ENCODE measurements at regions not wholly inside any gene's neighbourhood (a gene's known extent, or its start where the extent isn't known, plus 50 kb on each side); places are given as distances from the start of the nearest gene placed in this dataset.

DNA sequence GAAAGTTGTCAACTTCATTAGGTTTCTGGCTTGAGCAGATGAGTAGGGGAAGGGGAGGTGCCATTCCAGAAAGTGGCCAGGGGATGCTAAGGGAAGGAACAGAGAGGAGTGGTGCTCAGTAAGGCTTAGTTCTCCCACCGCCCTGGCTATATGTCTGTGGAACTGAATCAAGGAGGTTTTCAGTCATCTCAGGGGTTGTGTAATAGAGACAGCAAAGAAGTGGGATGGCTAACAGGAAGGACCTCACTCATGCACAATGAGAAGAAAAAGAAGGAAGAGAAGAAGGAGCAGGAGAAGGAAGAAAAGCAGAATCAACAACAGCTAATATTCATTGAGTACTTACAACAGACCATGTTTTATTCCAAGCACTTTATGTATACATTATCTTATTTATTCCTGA lies 368.7 kb downstream of the MID1IP1 start:
- H3K9me3 ChIP-seq (ENCODE audit: control insufficient read depth, low read length): no peaks in the 10 kb centered on the region
- H3K4me3 ChIP-seq (ENCODE audit: insufficient read depth, low read depth, low read length, poor library complexity, severe bottlenecking): no peak overlapping the region
- no peaks in the 10 kb centered on the region for H3K36me3 ChIP-seq (ENCODE audit: control insufficient read depth, insufficient read depth, low read length)
- DNase-seq: no peak
- H3K4me1 ChIP-seq (ENCODE audit: control insufficient read depth, insufficient read depth, low read length, poor library complexity, severe bottlenecking): no peaks in the 10 kb centered on the region
- no peaks in the 10 kb centered on the region for H3K27me3 ChIP-seq (replicated peaks; ENCODE audit: control insufficient read depth, insufficient read depth, low read length, poor library complexity, severe bottlenecking)
- no peak overlapping the region for H3K27ac ChIP-seq (ENCODE audit: insufficient read depth, low read length, poor library complexity, severe bottlenecking)

GRCh38 chrX:39170464-39170863 lies 369.2 kb downstream of the MID1IP1 start:
- Histone ChIP-seq H3K9me3 (ENCODE audit: control insufficient read depth, low read length) (no peaks in the 10 kb centered on the region), H3K27ac (ENCODE audit: insufficient read depth, low read length, poor library complexity, severe bottlenecking) (no peak overlapping the region), H3K27me3 (replicated peaks; ENCODE audit: control insufficient read depth, insufficient read depth, low read length, poor library complexity, severe bottlenecking) (no peaks in the 10 kb centered on the region), H3K36me3 (ENCODE audit: control insufficient read depth, insufficient read depth, low read length) (no peaks in the 10 kb centered on the region), H3K4me1 (ENCODE audit: control insufficient read depth, insufficient read depth, low read length, poor library complexity, severe bottlenecking) (peaks cover 2% of the 10 kb centered on the region), H3K4me3 (ENCODE audit: insufficient read depth, low read depth, low read length, poor library complexity, severe bottlenecking) (no peak overlapping the region)
- DNase-seq: no peak

GRCh38 chrX:39171686-39172085 lies 370.4 kb downstream of the MID1IP1 start:
- no peak overlapping the region for H3K27ac ChIP-seq (ENCODE audit: insufficient read depth, low read length, poor library complexity, severe bottlenecking)
- H3K4me3 ChIP-seq (ENCODE audit: insufficient read depth, low read depth, low read length, poor library complexity, severe bottlenecking): no peak overlapping the region
- no peaks in the 10 kb centered on the region for H3K9me3 ChIP-seq (ENCODE audit: control insufficient read depth, low read length)
- H3K36me3 ChIP-seq (ENCODE audit: control insufficient read depth, insufficient read depth, low read length): no peaks in the 10 kb centered on the region
- no peaks in the 10 kb centered on the region for H3K27me3 ChIP-seq (replicated peaks; ENCODE audit: control insufficient read depth, insufficient read depth, low read length, poor library complexity, severe bottlenecking)
- H3K4me1 ChIP-seq (ENCODE audit: control insufficient read depth, insufficient read depth, low read length, poor library complexity, severe bottlenecking): peaks cover 7% of the 10 kb centered on the region
- no peak for DNase-seq

- H3K4me1 ChIP-seq (ENCODE audit: control insufficient read depth, insufficient read depth, low read length, poor library complexity, severe bottlenecking): peaks cover 7% of the 10 kb centered on the region
- no peaks in the 10 kb centered on the region for H3K27me3 ChIP-seq (replicated peaks; ENCODE audit: control insufficient read depth, insufficient read depth, low read length, poor library complexity, severe bottlenecking)
- DNase-seq: no peak
- no peak overlapping the region for H3K4me3 ChIP-seq (ENCODE audit: insufficient read depth, low read depth, low read length, poor library complexity, severe bottlenecking)
- no peaks in the 10 kb centered on the region for H3K9me3 ChIP-seq (ENCODE audit: control insufficient read depth, low read length)
- H3K27ac ChIP-seq (ENCODE audit: insufficient read depth, low read length, poor library complexity, severe bottlenecking): peak overlapping the region; percentile 37
- H3K36me3 ChIP-seq (ENCODE audit: control insufficient read depth, insufficient read depth, low read length): no peaks in the 10 kb centered on the region
Observed at GRCh38 chrX:39174241-39174771, 373.0 kb downstream of the MID1IP1 start.

GRCh38 chrX:39174772-39175417 lies 373.6 kb downstream of the MID1IP1 start:
- Histone ChIP-seq H3K9me3 (ENCODE audit: control insufficient read depth, low read length) (no peaks in the 10 kb centered on the region), H3K36me3 (ENCODE audit: control insufficient read depth, insufficient read depth, low read length) (no peaks in the 10 kb centered on the region), H3K27me3 (replicated peaks; ENCODE audit: control insufficient read depth, insufficient read depth, low read length, poor library complexity, severe bottlenecking) (no peaks in the 10 kb centered on the region), H3K4me1 (ENCODE audit: control insufficient read depth, insufficient read depth, low read length, poor library complexity, severe bottlenecking) (peaks cover 7% of the 10 kb centered on the region), H3K4me3 (ENCODE audit: insufficient read depth, low read depth, low read length, poor library complexity, severe bottlenecking) (peak overlapping the region; percentile 35), H3K27ac (ENCODE audit: insufficient read depth, low read length, poor library complexity, severe bottlenecking) (peak overlapping the region; percentile 37)
- peak; percentile 27 to 46 (median 33) for DNase-seq

DNA sequence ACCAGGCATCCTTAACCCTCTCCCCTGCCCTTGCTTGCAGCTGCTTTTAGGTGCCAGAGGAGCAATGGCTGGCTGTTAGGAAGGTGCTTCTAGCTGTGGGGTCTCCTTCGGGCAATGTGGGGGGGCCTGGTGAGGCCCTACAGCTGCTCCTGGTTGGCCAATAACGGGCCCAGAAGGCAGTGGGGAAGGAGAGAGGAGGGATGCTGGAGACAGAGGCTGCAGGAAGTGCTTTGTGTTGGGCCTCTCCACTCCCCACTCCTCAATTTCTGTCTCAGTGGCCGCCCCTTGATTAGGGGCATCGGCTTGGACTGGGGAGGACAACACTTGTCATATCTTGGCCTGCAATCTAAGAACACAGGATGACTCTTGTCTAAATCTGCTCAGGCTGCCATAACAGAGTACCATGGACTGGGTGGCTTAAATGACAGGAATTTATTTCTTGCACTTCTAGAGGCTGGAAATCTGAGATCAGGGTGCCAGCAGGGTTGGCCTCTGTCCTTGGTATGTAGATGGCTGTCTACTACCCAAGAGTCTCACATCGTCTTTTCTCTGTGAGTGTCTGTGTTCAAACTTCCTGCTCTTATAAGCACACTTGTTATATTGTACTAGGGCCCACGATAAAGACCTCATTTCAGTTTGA lies 374.3 kb downstream of the MID1IP1 start:
- Histone ChIP-seq H3K27me3 (replicated peaks; ENCODE audit: control insufficient read depth, insufficient read depth, low read length, poor library complexity, severe bottlenecking) (no peaks in the 10 kb centered on the region), H3K36me3 (ENCODE audit: control insufficient read depth, insufficient read depth, low read length) (no peaks in the 10 kb centered on the region), H3K27ac (ENCODE audit: insufficient read depth, low read length, poor library complexity, severe bottlenecking) (peak overlapping the region; percentile 37), H3K9me3 (ENCODE audit: control insufficient read depth, low read length) (no peaks in the 10 kb centered on the region), H3K4me3 (ENCODE audit: insufficient read depth, low read depth, low read length, poor library complexity, severe bottlenecking) (peak overlapping the region; percentile 35), H3K4me1 (ENCODE audit: control insufficient read depth, insufficient read depth, low read length, poor library complexity, severe bottlenecking) (peaks cover 7% of the 10 kb centered on the region)
- DNase-seq: no peak

DNA sequence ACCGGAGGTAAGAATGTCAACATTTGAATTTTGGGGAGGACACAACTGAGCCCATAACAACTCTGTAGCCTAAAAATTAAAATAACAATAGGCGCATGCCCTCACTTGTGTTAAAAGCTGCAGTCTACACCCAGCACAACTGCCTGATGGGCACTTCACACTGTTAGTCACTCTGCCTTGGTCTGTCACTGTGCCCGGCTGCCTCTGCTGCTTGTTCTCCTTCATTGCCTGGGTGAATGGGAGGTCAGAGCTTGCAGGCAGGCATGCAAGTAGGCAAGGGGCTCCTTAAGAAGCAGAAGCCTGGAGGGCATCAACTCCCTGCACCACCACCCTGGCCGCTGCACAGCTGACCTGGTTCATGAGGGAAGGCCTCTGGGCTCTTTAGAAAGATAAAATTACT lies 374.8 kb downstream of the MID1IP1 start:
- no peaks in the 10 kb centered on the region for H3K27me3 ChIP-seq (replicated peaks; ENCODE audit: control insufficient read depth, insufficient read depth, low read length, poor library complexity, severe bottlenecking)
- no peak overlapping the region for H3K4me3 ChIP-seq (ENCODE audit: insufficient read depth, low read depth, low read length, poor library complexity, severe bottlenecking)
- H3K36me3 ChIP-seq (ENCODE audit: control insufficient read depth, insufficient read depth, low read length): no peaks in the 10 kb centered on the region
- DNase-seq: no peak
- H3K9me3 ChIP-seq (ENCODE audit: control insufficient read depth, low read length): no peaks in the 10 kb centered on the region
- no peak overlapping the region for H3K27ac ChIP-seq (ENCODE audit: insufficient read depth, low read length, poor library complexity, severe bottlenecking)
- H3K4me1 ChIP-seq (ENCODE audit: control insufficient read depth, insufficient read depth, low read length, poor library complexity, severe bottlenecking): peaks cover 7% of the 10 kb centered on the region

DNA sequence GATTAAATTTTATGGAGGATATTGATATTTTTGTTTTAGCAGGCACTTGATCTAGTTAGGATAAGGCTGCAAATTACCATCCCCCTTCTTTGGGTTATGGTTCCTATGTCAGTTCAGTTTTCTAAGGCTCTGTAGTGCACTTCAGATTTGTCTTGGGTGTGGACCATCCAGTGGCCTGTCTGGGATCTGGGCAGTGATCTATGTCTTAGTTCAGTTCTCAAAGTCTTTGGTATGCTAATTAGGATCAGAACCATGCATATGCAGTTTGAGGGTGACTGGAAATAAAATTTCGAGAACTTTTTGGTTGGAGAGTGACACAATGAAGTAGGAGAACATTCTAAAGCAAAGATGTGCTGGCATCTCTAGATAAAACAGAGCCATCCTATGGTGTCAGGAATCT lies 388.2 kb downstream of the MID1IP1 start:
- H3K4me3 ChIP-seq (ENCODE audit: insufficient read depth, low read depth, low read length, poor library complexity, severe bottlenecking): no peak overlapping the region
- H3K4me1 ChIP-seq (ENCODE audit: control insufficient read depth, insufficient read depth, low read length, poor library complexity, severe bottlenecking): no peaks in the 10 kb centered on the region
- no peak overlapping the region for H3K27ac ChIP-seq (ENCODE audit: insufficient read depth, low read length, poor library complexity, severe bottlenecking)
- H3K27me3 ChIP-seq (replicated peaks; ENCODE audit: control insufficient read depth, insufficient read depth, low read length, poor library complexity, severe bottlenecking): no peaks in the 10 kb centered on the region
- DNase-seq: no peak
- no peaks in the 10 kb centered on the region for H3K9me3 ChIP-seq (ENCODE audit: control insufficient read depth, low read length)
- H3K36me3 ChIP-seq (ENCODE audit: control insufficient read depth, insufficient read depth, low read length): no peaks in the 10 kb centered on the region

- Histone ChIP-seq H3K27me3 (replicated peaks; ENCODE audit: control insufficient read depth, insufficient read depth, low read length, poor library complexity, severe bottlenecking) (no peaks in the 10 kb centered on the region), H3K4me3 (ENCODE audit: insufficient read depth, low read depth, low read length, poor library complexity, severe bottlenecking) (no peak overlapping the region)
Observed at GRCh38 chrX:39194673-39195072, 393.4 kb downstream of the MID1IP1 start.

DNA sequence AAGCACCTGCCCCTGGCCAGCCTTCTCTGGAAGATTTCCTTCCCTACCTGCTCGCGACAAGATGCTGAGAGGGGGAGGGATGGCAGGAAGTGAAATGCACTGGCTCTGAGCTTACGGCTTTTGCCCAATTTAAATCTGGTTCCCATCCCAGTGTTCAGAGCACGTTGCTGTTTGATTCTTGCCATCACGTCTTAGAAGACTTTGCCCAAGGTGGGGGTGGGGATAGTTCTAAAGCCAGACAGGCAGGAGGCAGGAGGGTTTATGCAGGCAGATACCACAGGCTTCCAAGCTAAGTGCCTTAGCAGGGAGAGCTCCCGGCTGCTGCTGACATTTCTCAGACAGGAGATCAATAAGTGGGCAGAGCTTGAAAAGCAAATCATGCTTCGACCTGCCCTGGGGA lies 393.9 kb downstream of the MID1IP1 start:
- no peak for DNase-seq
- no peaks in the 10 kb centered on the region for H3K27me3 ChIP-seq (replicated peaks; ENCODE audit: control insufficient read depth, insufficient read depth, low read length, poor library complexity, severe bottlenecking)
- H3K4me3 ChIP-seq (ENCODE audit: insufficient read depth, low read depth, low read length, poor library complexity, severe bottlenecking): no peak overlapping the region
- H3K9me3 ChIP-seq (ENCODE audit: control insufficient read depth, low read length): no peaks in the 10 kb centered on the region
- H3K4me1 ChIP-seq (ENCODE audit: control insufficient read depth, insufficient read depth, low read length, poor library complexity, severe bottlenecking): peaks cover 22% of the 10 kb centered on the region
- no peaks in the 10 kb centered on the region for H3K36me3 ChIP-seq (ENCODE audit: control insufficient read depth, insufficient read depth, low read length)
- no peak overlapping the region for H3K27ac ChIP-seq (ENCODE audit: insufficient read depth, low read length, poor library complexity, severe bottlenecking)

More at GRCh38 chrX:39194673-39195072, 393.4 kb downstream of the MID1IP1 start:
- no peak for DNase-seq
- peaks cover 22% of the 10 kb centered on the region for H3K4me1 ChIP-seq (ENCODE audit: control insufficient read depth, insufficient read depth, low read length, poor library complexity, severe bottlenecking)
- H3K36me3 ChIP-seq (ENCODE audit: control insufficient read depth, insufficient read depth, low read length): no peaks in the 10 kb centered on the region
- no peaks in the 10 kb centered on the region for H3K9me3 ChIP-seq (ENCODE audit: control insufficient read depth, low read length)
- no peak overlapping the region for H3K27ac ChIP-seq (ENCODE audit: insufficient read depth, low read length, poor library complexity, severe bottlenecking)
